Retinal pigment epithelial cell (primary cell): ENCODE measurements at regions not wholly inside any gene's neighbourhood (a gene's known extent, or its start where the extent isn't known, plus 50 kb on each side); places are given as distances from the start of the nearest gene placed in this dataset.

Source experiments
- DNase-seq: peaks from one replicate; pipeline ENCODE4 v3.0.0-alpha.2; 2010; ENCODE audit warnings: low read depth
- H3K4me3 ChIP-seq: 2 replicates; pipeline ENCODE4 v1.5.1; 2011; ENCODE audit warnings: mild to moderate bottlenecking, low read length, control low read depth, moderate library complexity
- CTCF ChIP-seq: conservative IDR thresholded peaks from 2 replicates; pipeline ENCODE4 v1.5.1; 2011; ENCODE audit warnings: low read depth, low read length, control low read depth, inconsistent platforms

DNA sequence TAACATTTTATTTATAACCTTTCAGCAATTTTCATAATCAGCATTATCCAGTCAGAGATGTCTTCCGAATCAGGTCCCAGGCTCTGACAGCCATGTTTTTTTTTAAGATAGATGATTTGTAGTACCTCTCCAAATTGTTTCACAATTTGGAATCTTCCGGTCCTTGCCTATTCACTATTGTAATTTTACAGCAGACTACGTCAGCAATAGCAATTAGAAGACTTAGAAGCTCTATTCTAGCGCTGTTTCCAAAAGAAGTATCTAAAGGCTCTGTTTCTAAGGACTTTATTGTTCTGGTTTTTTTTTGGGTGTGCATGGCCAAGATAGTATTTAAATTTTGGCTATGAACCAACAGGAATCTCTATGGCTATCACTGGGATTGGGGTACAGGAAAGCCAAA lies 94.6 kb upstream of the PELI1 start:
- no peak overlapping the region for H3K4me3 ChIP-seq
- no peak for TF ChIP-seq CTCF
- no peak for DNase-seq

GRCh38 chr2:64243081-64244036 lies 99.1 kb upstream of the PELI1 start:
- TF ChIP-seq CTCF, result no peak
- DNase-seq, result no peak
- no peak overlapping the region for H3K4me3 ChIP-seq

- H3K4me3 ChIP-seq, result no peak overlapping the region
- DNase-seq, result no peak
- TF ChIP-seq CTCF, result no peak
Observed at GRCh38 chr2:64244037-64244416, 99.8 kb upstream of the PELI1 start.

DNA sequence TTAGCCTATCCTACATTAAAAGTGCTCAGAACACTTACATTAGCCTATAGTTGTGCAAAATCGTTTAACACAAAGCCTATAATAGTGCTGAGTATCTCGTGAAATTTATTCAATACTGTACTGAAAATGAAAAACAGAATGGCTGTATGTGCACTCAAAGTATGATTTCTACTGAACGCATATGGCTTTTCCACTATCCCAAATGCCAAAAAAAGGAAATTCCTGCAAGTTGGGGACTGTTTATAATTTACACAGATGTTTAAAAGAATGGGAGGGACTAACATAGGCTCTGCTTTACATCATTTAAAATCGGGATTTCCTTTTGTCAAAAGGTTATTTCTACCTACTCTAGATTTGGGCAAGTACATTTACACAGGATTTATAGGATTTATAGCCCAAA lies 101.4 kb upstream of the PELI1 start:
- no peak for TF ChIP-seq CTCF
- H3K4me3 ChIP-seq, result no peak overlapping the region
- DNase-seq, result no peak

GRCh38 chr2:64246962-64247361 lies 102.7 kb upstream of the PELI1 start:
- no peak overlapping the region for H3K4me3 ChIP-seq
- no peak for DNase-seq
- no peak for TF ChIP-seq CTCF

DNA sequence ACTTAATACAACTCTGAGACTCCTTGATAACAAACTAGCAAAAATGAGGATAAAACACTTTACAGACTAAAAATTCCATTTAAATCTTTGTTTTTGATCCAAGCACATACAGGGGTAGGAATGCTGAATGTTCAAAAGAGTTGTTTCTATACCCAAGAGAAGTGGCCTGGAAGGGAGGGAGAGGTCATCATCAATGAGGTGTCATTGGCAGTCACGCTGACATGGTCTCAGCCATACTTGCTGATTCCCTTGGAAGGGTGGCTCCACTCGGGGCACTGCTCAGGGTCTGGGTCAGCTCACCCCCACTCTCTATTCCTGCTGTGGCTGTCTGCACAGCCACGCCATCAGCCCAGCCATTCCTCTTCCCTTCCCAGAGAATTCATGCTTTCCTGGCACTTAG lies 105.2 kb upstream of the PELI1 start:
- TF ChIP-seq CTCF, result no peak
- H3K4me3 ChIP-seq, result no peak overlapping the region
- no peak for DNase-seq

- DNase-seq, result no peak
- TF ChIP-seq CTCF, result no peak
Observed at GRCh38 chr2:64250063-64250462, 105.8 kb upstream of the PELI1 start.

More at GRCh38 chr2:64250063-64250462, 105.8 kb upstream of the PELI1 start:
- no peak overlapping the region for H3K4me3 ChIP-seq
